Upper lobe of left lung (tissue), 4 donors: ENCODE measurements at regions not wholly inside any gene's neighbourhood (a gene's known extent, or its start where the extent isn't known, plus 50 kb on each side); places are given as distances from the start of the nearest gene placed in this dataset.

ENCODE experiments used
- CTCF ChIP-seq, 6 experiments: fragments of 450-650 bp in 4 of 6; fragments of 200-600 bp in 2 of 6; sonication (generic) in 2 of 6; IDR thresholded peaks; one replicate each; pipeline ENCODE4 v1.5.1; 2016 to 2019; ENCODE audit warnings: antibody characterized with exemption in 6 of 6
- EP300 ChIP-seq, 4 donors: sonication (generic); formaldehyde crosslinking; IDR thresholded peaks; one replicate each; pipeline ENCODE4 v1.5.1; 2017; ENCODE audit warnings: antibody characterized with exemption in 4 of 4, control low read depth in 2 of 4

- TF ChIP-seq EP300 (IDR thresholded peaks at IDR 0.05) = no peak
- TF ChIP-seq CTCF (IDR thresholded peaks at IDR 0.05) = no peak
These were observed 135.8 kb downstream of the TEX36 start for GRCh38 chr10:125547010-125547650.
